Activated naive CD4-positive, alpha-beta T cell treated with anti-CD3 and anti-CD28 coated beads, Interleukin-2, amount 10 ng/mL, durations not matched to agents 7 days and 5 days (primary cell): ENCODE measurements at regions not wholly inside any gene's neighbourhood (a gene's known extent, or its start where the extent isn't known, plus 50 kb on each side); places are given as distances from the start of the nearest gene placed in this dataset.

ENCODE experiments used
- CTCF ChIA-PET: fragments of 350-600 bp; sonication (Branson Sonifier 250); formaldehyde crosslinking; loops from one replicate; lab custom pipeline; 2021; ENCODE audit warnings: antibody characterized with exemption; lab: Charles Lee
- DNase-seq: peaks from one replicate; pipeline ENCODE4 v3.0.0-alpha.2; 2020
- H3K27ac Mint-ChIP-seq: one replicate; pipeline ENCODE4 v1.8.0; 2021; ENCODE audit warnings: mild to moderate bottlenecking, moderate library complexity, mixed read lengths
- H3K27me3 Mint-ChIP-seq: one replicate; pipeline ENCODE4 v1.8.0; 2021; ENCODE audit warnings: mild to moderate bottlenecking, mixed read lengths
- H3K36me3 Mint-ChIP-seq: one replicate; pipeline ENCODE4 v1.8.0; 2021; ENCODE audit warnings: mixed read lengths
- H3K4me1 Mint-ChIP-seq: one replicate; pipeline ENCODE4 v1.8.0; 2021; ENCODE audit warnings: mixed read lengths
- H3K4me3 Mint-ChIP-seq: one replicate; pipeline ENCODE4 v1.8.0; 2021; ENCODE audit warnings: mild to moderate bottlenecking, moderate library complexity, mixed read lengths
- H3K9me3 Mint-ChIP-seq: one replicate; pipeline ENCODE4 v1.8.0; 2021; ENCODE audit warnings: mixed read lengths

GRCh38 chr14:83541147-83541546 lies 1988.8 kb upstream of the FLRT2 start:
- Mint-ChIP-seq H3K4me3 (no peak overlapping the region), H3K27me3 (no peaks in the 10 kb centered on the region), H3K4me1 (no peaks in the 10 kb centered on the region), H3K27ac (no peak overlapping the region), H3K9me3 (no peaks in the 10 kb centered on the region), H3K36me3 (no peaks in the 10 kb centered on the region)
- CTCF ChIA-PET, result no interaction called here
- no peak for DNase-seq

- H3K4me3 Mint-ChIP-seq, result no peak overlapping the region
- CTCF ChIA-PET, result no interaction called here
- no peaks in the 10 kb centered on the region for H3K4me1 Mint-ChIP-seq
- no peaks in the 10 kb centered on the region for H3K36me3 Mint-ChIP-seq
- no peaks in the 10 kb centered on the region for H3K27me3 Mint-ChIP-seq
- no peak for DNase-seq
- peaks cover 5% of the 10 kb centered on the region for H3K9me3 Mint-ChIP-seq
- H3K27ac Mint-ChIP-seq, result no peak overlapping the region
These were observed 1981.7 kb upstream of the FLRT2 start for GRCh38 chr14:83548061-83548839.

- DNase-seq, result no peak
- H3K4me3 Mint-ChIP-seq, result no peak overlapping the region
- CTCF ChIA-PET, result no interaction called here
- H3K36me3 Mint-ChIP-seq, result no peaks in the 10 kb centered on the region
- H3K9me3 Mint-ChIP-seq, result peaks cover 14% of the 10 kb centered on the region
- no peaks in the 10 kb centered on the region for H3K4me1 Mint-ChIP-seq
- H3K27me3 Mint-ChIP-seq, result no peaks in the 10 kb centered on the region
- no peak overlapping the region for H3K27ac Mint-ChIP-seq
These were observed 1973.9 kb upstream of the FLRT2 start for GRCh38 chr14:83556065-83556464.

GRCh38 chr14:83556746-83557453 lies 1973.0 kb upstream of the FLRT2 start:
- CTCF ChIA-PET, result no interaction called here
- H3K27ac Mint-ChIP-seq, result no peak overlapping the region
- H3K4me3 Mint-ChIP-seq, result no peak overlapping the region
- peaks cover 14% of the 10 kb centered on the region for H3K9me3 Mint-ChIP-seq
- no peaks in the 10 kb centered on the region for H3K4me1 Mint-ChIP-seq
- DNase-seq, result no peak
- no peaks in the 10 kb centered on the region for H3K27me3 Mint-ChIP-seq
- H3K36me3 Mint-ChIP-seq, result no peaks in the 10 kb centered on the region

- Mint-ChIP-seq H3K27ac (no peak overlapping the region), H3K27me3 (no peaks in the 10 kb centered on the region), H3K4me1 (no peaks in the 10 kb centered on the region), H3K4me3 (no peak overlapping the region), H3K9me3 (peaks cover 15% of the 10 kb centered on the region), H3K36me3 (no peaks in the 10 kb centered on the region)
- CTCF ChIA-PET, result no interaction called here
- DNase-seq, result no peak
These were observed 1971.0 kb upstream of the FLRT2 start for GRCh38 chr14:83558946-83559345.

GRCh38 chr14:83559721-83560120 lies 1970.2 kb upstream of the FLRT2 start:
- CTCF ChIA-PET, result no interaction called here
- DNase-seq, result no peak
- Mint-ChIP-seq H3K4me1 (no peaks in the 10 kb centered on the region), H3K36me3 (no peaks in the 10 kb centered on the region), H3K4me3 (no peak overlapping the region), H3K27ac (no peak overlapping the region), H3K9me3 (peaks cover 16% of the 10 kb centered on the region), H3K27me3 (no peaks in the 10 kb centered on the region)

- no peaks in the 10 kb centered on the region for H3K4me1 Mint-ChIP-seq
- no peak for DNase-seq
- no peaks in the 10 kb centered on the region for H3K36me3 Mint-ChIP-seq
- peaks cover 14% of the 10 kb centered on the region for H3K9me3 Mint-ChIP-seq
- CTCF ChIA-PET, result no interaction called here
- no peaks in the 10 kb centered on the region for H3K27me3 Mint-ChIP-seq
- H3K27ac Mint-ChIP-seq, result no peak overlapping the region
- no peak overlapping the region for H3K4me3 Mint-ChIP-seq
These were observed 1968.7 kb upstream of the FLRT2 start for GRCh38 chr14:83561261-83561660.

- CTCF ChIA-PET, result no interaction called here
- DNase-seq, result no peak
- H3K27me3 Mint-ChIP-seq, result no peaks in the 10 kb centered on the region
- H3K9me3 Mint-ChIP-seq, result peaks cover 13% of the 10 kb centered on the region
- no peaks in the 10 kb centered on the region for H3K4me1 Mint-ChIP-seq
- no peak overlapping the region for H3K4me3 Mint-ChIP-seq
- H3K27ac Mint-ChIP-seq, result no peak overlapping the region
- no peaks in the 10 kb centered on the region for H3K36me3 Mint-ChIP-seq
These were observed 1963.4 kb upstream of the FLRT2 start for GRCh38 chr14:83566567-83566966.

- CTCF ChIA-PET, result no interaction called here
- DNase-seq, result no peak
- peaks cover 11% of the 10 kb centered on the region for H3K9me3 Mint-ChIP-seq
- H3K4me3 Mint-ChIP-seq, result no peak overlapping the region
- no peaks in the 10 kb centered on the region for H3K4me1 Mint-ChIP-seq
- H3K27ac Mint-ChIP-seq, result no peak overlapping the region
- H3K27me3 Mint-ChIP-seq, result no peaks in the 10 kb centered on the region
- H3K36me3 Mint-ChIP-seq, result no peaks in the 10 kb centered on the region
These were observed 1961.8 kb upstream of the FLRT2 start for GRCh38 chr14:83568141-83568540.

- Mint-ChIP-seq H3K4me3 (no peak overlapping the region), H3K36me3 (no peaks in the 10 kb centered on the region), H3K27ac (no peak overlapping the region), H3K4me1 (no peaks in the 10 kb centered on the region), H3K27me3 (no peaks in the 10 kb centered on the region), H3K9me3 (peaks cover 10% of the 10 kb centered on the region)
- no peak for DNase-seq
- CTCF ChIA-PET, result no interaction called here
These were observed 1954.6 kb upstream of the FLRT2 start for GRCh38 chr14:83575301-83575700.

- Mint-ChIP-seq H3K27me3 (no peaks in the 10 kb centered on the region), H3K36me3 (no peaks in the 10 kb centered on the region), H3K4me3 (no peak overlapping the region), H3K4me1 (no peaks in the 10 kb centered on the region), H3K27ac (no peak overlapping the region), H3K9me3 (peaks cover 11% of the 10 kb centered on the region)
- CTCF ChIA-PET, result no interaction called here
- DNase-seq, result no peak
These were observed 1946.7 kb upstream of the FLRT2 start for GRCh38 chr14:83583201-83583600.

- Mint-ChIP-seq H3K27ac (no peak overlapping the region), H3K9me3 (peaks cover 14% of the 10 kb centered on the region), H3K4me3 (no peak overlapping the region), H3K27me3 (no peaks in the 10 kb centered on the region), H3K4me1 (no peaks in the 10 kb centered on the region), H3K36me3 (no peaks in the 10 kb centered on the region)
- CTCF ChIA-PET, result no interaction called here
- DNase-seq, result no peak
These were observed 1935.1 kb upstream of the FLRT2 start for GRCh38 chr14:83594874-83595273.

GRCh38 chr14:83607682-83608081 lies 1922.3 kb upstream of the FLRT2 start:
- Mint-ChIP-seq H3K36me3 (no peaks in the 10 kb centered on the region), H3K9me3 (peaks cover 16% of the 10 kb centered on the region), H3K4me3 (no peak overlapping the region), H3K27ac (no peak overlapping the region), H3K27me3 (no peaks in the 10 kb centered on the region), H3K4me1 (no peaks in the 10 kb centered on the region)
- DNase-seq, result no peak
- CTCF ChIA-PET, result no interaction called here

GRCh38 chr14:83611491-83611890 lies 1918.5 kb upstream of the FLRT2 start:
- CTCF ChIA-PET, result no interaction called here
- H3K27me3 Mint-ChIP-seq, result no peaks in the 10 kb centered on the region
- peaks cover 13% of the 10 kb centered on the region for H3K9me3 Mint-ChIP-seq
- H3K36me3 Mint-ChIP-seq, result no peaks in the 10 kb centered on the region
- H3K27ac Mint-ChIP-seq, result no peak overlapping the region
- no peak overlapping the region for H3K4me3 Mint-ChIP-seq
- H3K4me1 Mint-ChIP-seq, result no peaks in the 10 kb centered on the region
- no peak for DNase-seq

GRCh38 chr14:83611906-83612390 lies 1918.0 kb upstream of the FLRT2 start:
- H3K4me3 Mint-ChIP-seq, result no peak overlapping the region
- CTCF ChIA-PET, result no interaction called here
- no peaks in the 10 kb centered on the region for H3K36me3 Mint-ChIP-seq
- H3K27me3 Mint-ChIP-seq, result no peaks in the 10 kb centered on the region
- H3K27ac Mint-ChIP-seq, result no peak overlapping the region
- H3K4me1 Mint-ChIP-seq, result no peaks in the 10 kb centered on the region
- H3K9me3 Mint-ChIP-seq, result peaks cover 10% of the 10 kb centered on the region
- DNase-seq, result no peak
